HG03045 (cell line): ENCODE measurements at regions not wholly inside any gene's neighbourhood (a gene's known extent, or its start where the extent isn't known, plus 50 kb on each side); places are given as distances from the start of the nearest gene placed in this dataset.
"Not testable (repeated sequence)": the region's sequence is repeated elsewhere in the genome, so short reads cannot be mapped to it uniquely, and the experiment has no call there.

Experiments
- ATAC-seq: cut with Tn5 transposase; IDR thresholded peaks from one replicate; pipeline ENCODE4 v1.9.1; 2021; ENCODE audit warnings: mild to moderate bottlenecking, moderate library complexity; ENCODE audit not compliant: unreplicated experiment

GRCh38 chr10:84626397-84627087 is 298.2 kb downstream of the CCSER2 start:
- no peak for ATAC-seq

GRCh38 chr10:84632866-84633265 is 304.5 kb downstream of the CCSER2 start:
- ATAC-seq: no peak

- ATAC-seq: no peak
Observed at GRCh38 chr10:84634636-84635035, 306.2 kb downstream of the CCSER2 start.

GRCh38 chr10:84650628-84651027 is 322.2 kb downstream of the CCSER2 start:
- ATAC-seq: not testable (repeated sequence)

- no peak for ATAC-seq
Observed at GRCh38 chr10:84654671-84655070, 326.3 kb downstream of the CCSER2 start.

- ATAC-seq: no peak
Observed at GRCh38 chr10:84659027-84659426, 330.6 kb downstream of the CCSER2 start.

- no peak for ATAC-seq
Observed at GRCh38 chr10:84659497-84660439, 331.4 kb downstream of the CCSER2 start.

- no peak for ATAC-seq
Observed at GRCh38 chr10:84660450-84661159, 332.2 kb downstream of the CCSER2 start.

GRCh38 chr10:84665211-84665610 is 336.8 kb downstream of the CCSER2 start:
- ATAC-seq: no peak

- ATAC-seq: no peak
Observed at GRCh38 chr10:84665883-84666463, 337.6 kb downstream of the CCSER2 start.

GRCh38 chr10:84668186-84668763 is 339.9 kb downstream of the CCSER2 start:
- ATAC-seq: no peak

- no peak for ATAC-seq
Observed at GRCh38 chr10:84675060-84675459, 346.7 kb downstream of the CCSER2 start.

- no peak for ATAC-seq
Observed at GRCh38 chr10:84676536-84676935, 348.1 kb downstream of the CCSER2 start.

GRCh38 chr10:84681781-84682180 is 353.4 kb downstream of the CCSER2 start:
- no peak for ATAC-seq

GRCh38 chr10:84683550-84683949 is 355.2 kb downstream of the CCSER2 start:
- no peak for ATAC-seq

GRCh38 chr10:84683980-84684740 is 355.8 kb downstream of the CCSER2 start:
- ATAC-seq: no peak

- ATAC-seq: no peak
Observed at GRCh38 chr10:84685047-84685660, 356.8 kb downstream of the CCSER2 start.

- ATAC-seq: no peak
Observed at GRCh38 chr10:84693006-84693405, 364.6 kb downstream of the CCSER2 start.

GRCh38 chr10:84695902-84696301 is 367.5 kb downstream of the CCSER2 start:
- ATAC-seq: no peak
